ENCODE measurements at regions not wholly inside any gene's neighbourhood (a gene's known extent, or its start where the extent isn't known, plus 50 kb on each side); places are given as distances from the start of the nearest gene placed in this dataset.

- ATAC-seq (no peak), DNase-seq (no peak)
- H3K4me1 ChIP-seq, result no peaks in the 10 kb centered on the region
- no peaks in the 10 kb centered on the region for H3K27me3 ChIP-seq (ENCODE audit: insufficient read depth in 3 of 3, low read length in 2 of 3)
- no peak overlapping the region for H3K4me3 ChIP-seq
- intact Hi-C loops (cut with DNase I), result no loop called here
- no peaks in the 10 kb centered on the region for H3K36me3 ChIP-seq (ENCODE audit: insufficient read depth in 1 of 2, low read depth in 1 of 2)
- H3K27ac ChIP-seq, result no peak overlapping the region
- no peaks in the 10 kb centered on the region for H3K9me3 ChIP-seq
- no peak for TF ChIP-seq CTCF (IDR thresholded peaks at IDR 0.05)
- WGBS, 3 donors, result 91 to 95% (median 93%) methylated on average over 2 of the region's 2 CpGs
Observed at GRCh38 chr7:12917801-12918200, 230.4 kb downstream of the ARL4A start.

GRCh38 chr7:12921751-12922345 is 234.4 kb downstream of the ARL4A start:
- H3K27me3 ChIP-seq (ENCODE audit: insufficient read depth in 3 of 3, low read length in 2 of 3), result no peaks in the 10 kb centered on the region
- ATAC-seq (no peak), DNase-seq (no peak)
- H3K27ac ChIP-seq, result no peak overlapping the region
- no peaks in the 10 kb centered on the region for H3K36me3 ChIP-seq (ENCODE audit: insufficient read depth in 1 of 2, low read depth in 1 of 2)
- no peaks in the 10 kb centered on the region for H3K9me3 ChIP-seq
- no peaks in the 10 kb centered on the region for H3K4me1 ChIP-seq
- WGBS, 3 donors, result 54 to 55% (median 55%) methylated on average over 5 of the region's 5 CpGs
- intact Hi-C loops (cut with DNase I), result no loop called here
- no peak for TF ChIP-seq CTCF (IDR thresholded peaks at IDR 0.05)
- H3K4me3 ChIP-seq, result no peak overlapping the region

GRCh38 chr7:12923971-12924370 is 236.5 kb downstream of the ARL4A start:
- intact Hi-C loops (cut with DNase I), result no loop called here
- Histone ChIP-seq H3K27ac (no peak overlapping the region), H3K4me3 (no peak overlapping the region), H3K27me3 (ENCODE audit: insufficient read depth in 3 of 3, low read length in 2 of 3) (no peaks in the 10 kb centered on the region), H3K4me1 (no peaks in the 10 kb centered on the region), H3K36me3 (ENCODE audit: insufficient read depth in 1 of 2, low read depth in 1 of 2) (no peaks in the 10 kb centered on the region), H3K9me3 (no peaks in the 10 kb centered on the region)
- DNase-seq (no peak), ATAC-seq (no peak)
- no peak for TF ChIP-seq CTCF (IDR thresholded peaks at IDR 0.05)
- 89 to 95% (median 90%) methylated on average over 4 of the region's 4 CpGs for WGBS, 3 donors

- H3K27me3 ChIP-seq (ENCODE audit: insufficient read depth in 3 of 3, low read length in 2 of 3), result no peaks in the 10 kb centered on the region
- ATAC-seq, result no peak
- DNase-seq, result no peak
Observed at GRCh38 chr7:12926206-12926605, 238.8 kb downstream of the ARL4A start.

More at GRCh38 chr7:12926206-12926605, 238.8 kb downstream of the ARL4A start:
- Histone ChIP-seq H3K36me3 (ENCODE audit: insufficient read depth in 1 of 2, low read depth in 1 of 2) (no peaks in the 10 kb centered on the region), H3K4me1 (no peaks in the 10 kb centered on the region), H3K4me3 (no peak overlapping the region), H3K27ac (no peak overlapping the region), H3K9me3 (no peaks in the 10 kb centered on the region)
- TF ChIP-seq CTCF (IDR thresholded peaks at IDR 0.05), result no peak
- intact Hi-C loops (cut with DNase I), result no loop called here

All from psoas muscle (tissue), 7 donors.